RKO (cell line): ENCODE measurements at regions not wholly inside any gene's neighbourhood (a gene's known extent, or its start where the extent isn't known, plus 50 kb on each side); places are given as distances from the start of the nearest gene placed in this dataset.

Experiments
- DNase-seq: peaks from one replicate; pipeline ENCODE4 v3.0.0-alpha.2; 2016; ENCODE audit warnings: low spot score

- no peak for DNase-seq
These were observed 1384.6 kb downstream of the MRPL39 start for GRCh38 chr21:24222676-24223075.

- DNase-seq, result no peak
These were observed 1386.8 kb downstream of the MRPL39 start for GRCh38 chr21:24220446-24220845.

GRCh38 chr21:24217151-24217550, 1390.1 kb downstream of the MRPL39 start:
- DNase-seq, result no peak

GRCh38 chr21:24210130-24210529, 1397.2 kb downstream of the MRPL39 start:
- no peak for DNase-seq

GRCh38 chr21:24208562-24209260, 1398.6 kb downstream of the MRPL39 start:
- no peak for DNase-seq

GRCh38 chr21:24205319-24205718, 1402.0 kb downstream of the MRPL39 start:
- no peak for DNase-seq

DNA sequence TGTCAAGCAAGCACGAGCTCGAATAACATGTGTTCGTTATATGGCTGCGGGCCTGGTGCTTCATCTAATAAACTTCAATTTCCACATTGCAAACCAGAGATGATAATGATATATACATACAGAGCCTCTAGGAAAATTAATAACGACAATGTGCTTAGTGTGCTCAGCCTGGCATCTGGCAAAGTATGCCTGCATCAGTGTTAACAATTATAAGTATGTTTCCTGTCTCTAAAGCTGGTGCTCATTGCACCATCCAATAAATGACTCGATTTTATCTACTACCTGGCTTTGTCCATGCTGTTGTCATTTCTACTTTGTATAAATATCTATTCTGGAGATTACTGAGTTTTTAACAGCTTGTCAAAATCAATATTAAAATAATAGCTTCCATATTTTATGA, 1402.6 kb downstream of the MRPL39 start:
- DNase-seq, result no peak

DNA sequence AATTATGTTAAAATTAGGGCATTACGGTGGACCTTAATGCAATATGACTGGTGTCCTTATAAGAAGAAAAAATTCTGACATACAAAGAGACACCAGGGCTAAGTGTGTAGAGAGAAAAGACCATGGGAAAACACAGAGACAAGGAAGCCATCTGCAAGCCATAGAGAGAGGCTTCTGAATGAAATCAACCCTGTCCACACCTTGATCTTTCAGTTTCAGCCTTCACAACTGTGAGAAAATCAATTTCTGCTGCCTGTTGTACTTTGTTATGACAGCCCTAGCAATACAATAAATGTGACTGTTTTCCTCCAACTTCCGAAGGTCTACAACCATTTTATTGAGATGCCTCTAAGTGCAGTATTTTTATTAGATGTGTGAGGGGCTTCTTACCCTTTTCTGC, 1407.2 kb downstream of the MRPL39 start:
- DNase-seq, result no peak

- DNase-seq, result no peak
These were observed 1409.4 kb downstream of the MRPL39 start for GRCh38 chr21:24197923-24198322.

GRCh38 chr21:24197132-24197643, 1410.1 kb downstream of the MRPL39 start:
- no peak for DNase-seq

GRCh38 chr21:24188506-24188905, 1418.8 kb downstream of the MRPL39 start:
- DNase-seq, result no peak

GRCh38 chr21:24183077-24183476, 1424.2 kb downstream of the MRPL39 start:
- no peak for DNase-seq

GRCh38 chr21:24179110-24179509, 1428.2 kb downstream of the MRPL39 start:
- no peak for DNase-seq

DNA sequence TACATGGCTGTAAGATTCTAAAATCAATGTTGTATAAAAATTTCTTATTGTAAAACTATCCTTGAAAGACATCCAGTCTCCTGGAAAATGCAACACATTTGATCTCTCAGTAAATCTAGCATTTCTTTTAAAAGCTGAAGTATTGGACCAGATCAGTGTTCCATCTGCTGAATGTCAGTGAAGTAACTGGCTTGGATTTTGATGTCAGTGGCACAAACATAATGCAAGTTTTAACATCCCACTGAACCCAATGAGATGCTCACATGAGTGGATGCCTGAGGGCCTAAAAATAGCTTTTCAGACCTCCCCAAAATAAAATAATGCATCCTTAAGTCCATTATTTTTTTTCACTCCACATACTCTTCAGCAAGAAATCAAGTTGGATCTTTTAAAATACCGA, 1432.2 kb downstream of the MRPL39 start:
- DNase-seq, result no peak

- DNase-seq, result no peak
These were observed 1435.5 kb downstream of the MRPL39 start for GRCh38 chr21:24171736-24172135.

DNA sequence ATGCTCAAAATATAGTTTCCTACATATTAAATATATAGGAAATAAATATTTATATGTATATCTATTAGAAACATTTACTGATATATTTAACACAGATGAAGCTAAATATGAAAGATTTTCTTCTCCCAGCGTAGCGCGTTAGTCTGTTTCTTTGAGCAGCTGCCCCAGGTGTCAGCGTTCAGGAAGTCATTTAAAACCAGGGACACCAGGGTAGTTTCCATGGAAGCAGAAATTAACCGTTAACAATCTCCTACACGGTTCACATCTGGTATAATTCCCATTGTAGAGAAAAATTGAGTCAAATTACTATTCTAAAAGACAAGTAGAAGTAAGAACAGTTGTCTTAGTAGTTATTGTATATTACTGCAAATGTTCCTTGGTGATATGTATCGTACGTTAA, 1443.7 kb downstream of the MRPL39 start:
- DNase-seq, result no peak

DNA sequence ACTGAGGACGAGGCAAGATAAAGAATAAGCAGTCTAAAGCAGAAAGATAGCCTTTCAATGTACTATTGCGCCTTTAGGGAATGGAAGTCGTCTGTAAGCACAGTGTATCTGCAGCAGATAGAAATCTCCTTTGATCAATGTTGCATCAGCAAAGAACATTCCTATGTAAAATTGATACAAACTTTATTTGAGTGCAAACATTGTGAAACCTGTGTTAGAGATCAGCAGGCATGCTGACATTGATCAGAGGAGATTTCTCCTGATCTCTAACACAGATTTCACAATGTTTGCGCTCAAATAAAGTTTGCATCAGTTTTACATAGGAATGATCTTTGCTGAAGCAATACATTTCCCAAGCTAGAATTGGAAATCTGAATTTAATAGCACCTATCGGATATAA, 1446.8 kb downstream of the MRPL39 start:
- no peak for DNase-seq

- no peak for DNase-seq
These were observed 1454.1 kb downstream of the MRPL39 start for GRCh38 chr21:24153137-24153536.

DNA sequence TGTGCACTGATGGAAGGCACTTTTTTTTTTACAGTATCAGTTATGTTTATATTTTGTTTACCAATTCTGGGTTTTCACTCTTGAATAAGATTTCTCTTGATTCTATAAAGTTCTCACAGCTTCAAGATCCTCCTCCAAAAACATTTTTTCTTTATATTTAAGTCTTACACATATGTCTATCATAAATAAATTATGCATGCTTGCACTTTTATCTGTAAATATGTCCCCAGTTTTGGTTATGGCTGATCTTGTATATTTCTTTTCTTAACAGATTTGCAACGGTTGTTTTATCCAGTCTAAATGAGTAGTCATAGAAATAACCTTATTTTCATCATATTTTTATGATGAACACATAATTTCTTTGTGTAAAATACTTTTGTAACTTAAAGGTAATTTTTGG, 1456.5 kb downstream of the MRPL39 start:
- no peak for DNase-seq

DNA sequence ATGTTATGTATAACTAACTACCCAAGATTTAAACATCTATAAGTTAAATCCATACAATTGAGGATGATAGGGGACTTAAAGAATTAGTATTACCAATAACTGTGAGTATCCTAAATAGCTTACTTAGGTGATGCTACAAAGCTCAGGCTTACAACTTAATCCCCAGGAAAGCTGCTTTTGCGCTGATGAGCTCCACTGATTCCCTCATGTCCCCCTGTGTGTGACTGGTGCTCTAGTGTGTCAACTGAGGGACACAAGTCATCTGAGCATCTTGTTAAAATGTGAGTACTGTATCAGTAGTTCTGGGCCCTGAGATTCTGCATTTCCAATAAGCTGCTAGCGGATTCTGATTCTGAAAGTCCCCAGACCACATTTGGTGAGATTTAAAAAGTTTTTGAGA, 1458.8 kb downstream of the MRPL39 start:
- no peak for DNase-seq

DNA sequence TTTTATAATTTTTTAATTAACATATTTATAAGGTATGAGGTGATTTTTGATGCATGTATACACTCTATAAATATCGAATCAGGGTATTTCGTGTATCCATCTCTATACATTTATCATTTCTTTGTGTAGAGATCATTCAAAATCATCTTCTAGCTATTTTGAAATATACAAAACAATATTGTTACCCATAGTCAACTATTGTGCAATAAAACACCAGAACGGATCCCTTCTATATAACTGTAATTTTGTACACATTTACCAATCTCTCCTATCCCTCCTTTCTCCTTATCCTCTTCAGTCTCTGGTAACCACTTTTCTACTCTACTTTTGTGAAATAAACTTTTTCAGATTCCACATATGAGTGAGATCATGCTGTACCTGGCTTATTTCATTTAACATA, 1459.6 kb downstream of the MRPL39 start:
- no peak for DNase-seq

- DNase-seq, result no peak
These were observed 1476.2 kb downstream of the MRPL39 start for GRCh38 chr21:24131056-24131455.

GRCh38 chr21:24127651-24128050, 1479.6 kb downstream of the MRPL39 start:
- no peak for DNase-seq

- no peak for DNase-seq
These were observed 1483.5 kb downstream of the MRPL39 start for GRCh38 chr21:24123785-24124184.
